ENCODE measurements at regions not wholly inside any gene's neighbourhood (a gene's known extent, or its start where the extent isn't known, plus 50 kb on each side); places are given as distances from the start of the nearest gene placed in this dataset.

DNA sequence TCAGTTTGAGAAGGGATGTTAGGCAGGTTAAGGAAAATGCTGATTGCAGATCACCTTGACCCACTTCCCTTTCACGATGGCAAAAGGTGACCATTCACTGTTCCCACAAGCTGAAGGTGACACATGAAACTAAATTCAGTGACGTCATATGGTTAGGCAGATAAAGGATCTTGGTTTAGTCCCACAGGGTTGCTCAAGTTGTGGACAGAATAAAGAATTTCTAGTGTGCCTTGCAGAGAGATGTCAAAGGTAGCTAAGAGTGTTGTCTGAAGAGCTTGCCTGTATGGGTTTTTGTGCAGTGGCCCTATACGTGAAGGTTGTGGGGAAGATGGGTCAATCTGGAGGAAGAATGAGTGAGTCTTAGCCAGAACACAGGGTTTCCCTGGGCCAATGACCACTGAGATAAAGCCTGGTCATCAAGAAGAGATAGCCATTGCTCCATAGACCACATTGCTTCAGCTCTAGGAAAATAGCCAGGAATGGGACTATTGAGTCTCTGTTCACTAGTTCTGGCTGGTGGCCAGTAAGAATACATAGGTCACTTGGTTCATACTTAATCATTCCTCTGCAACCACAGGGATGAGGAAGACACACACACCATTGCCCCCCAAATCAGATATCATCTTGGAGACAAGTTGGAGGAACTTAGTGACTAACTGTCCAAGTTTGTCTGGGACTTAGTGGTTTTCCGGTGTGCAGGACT, 148.5 kb upstream of the ATXN1 start:
- POLR2A ChIA-PET, result no interaction called here
- Histone ChIP-seq H3K4me1 (no peaks in the 10 kb centered on the region), H3K9me3 (peaks cover 3% of the 10 kb centered on the region; the same call in 1 of the 3 replicates), H3K27ac (no peak overlapping the region), H3K4me3 (no peak overlapping the region), H3K4me2 (no peak overlapping the region)
- DNase-seq (ENCODE audit: low read depth in 1 of 2, low spot score in 1 of 2), result no peak
- ATAC-seq, result no peak
- FAIRE-seq, result no peak
- TF ChIP-seq ZNF302 (CRISPR knock-in tag; IDR thresholded peaks at IDR 0.05) (no peak), EP300 (IDR thresholded peaks at IDR 0.05) (no peak), POLR2AphosphoS2 (conservative IDR thresholded peaks at IDR 0.05; ENCODE audit: low read length) (no peak), ZSCAN20 (CRISPR knock-in tag; IDR thresholded peaks at IDR 0.05) (no peak), JUNB (IDR thresholded peaks at IDR 0.05) (no peak), HOXB13 (CRISPR knock-in tag; IDR thresholded peaks at IDR 0.05; ENCODE audit: low read depth) (no peak), ESRRA (IDR thresholded peaks at IDR 0.05; ENCODE audit: borderline replicate concordance, low read length) (no peak), FOSB (CRISPR knock-in tag; IDR thresholded peaks at IDR 0.05) (no peak), HOXB5 (CRISPR knock-in tag; IDR thresholded peaks at IDR 0.05) (no peak), CEBPB (IDR thresholded peaks at IDR 0.05) (no peak), SREBF2 (IDR thresholded peaks at IDR 0.05) (no peak)
- TF ChIP-seq, protein P1, sequence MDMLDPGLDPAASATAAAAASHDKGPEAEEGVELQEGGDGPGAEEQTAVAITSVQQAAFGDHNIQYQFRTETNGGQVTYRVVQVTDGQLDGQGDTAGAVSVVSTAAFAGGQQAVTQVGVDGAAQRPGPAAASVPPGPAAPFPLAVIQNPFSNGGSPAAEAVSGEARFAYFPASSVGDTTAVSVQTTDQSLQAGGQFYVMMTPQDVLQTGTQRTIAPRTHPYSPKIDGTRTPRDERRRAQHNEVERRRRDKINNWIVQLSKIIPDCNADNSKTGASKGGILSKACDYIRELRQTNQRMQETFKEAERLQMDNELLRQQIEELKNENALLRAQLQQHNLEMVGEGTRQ (IDR thresholded peaks at IDR 0.05), result no peak
- TF ChIP-seq, protein P2, sequence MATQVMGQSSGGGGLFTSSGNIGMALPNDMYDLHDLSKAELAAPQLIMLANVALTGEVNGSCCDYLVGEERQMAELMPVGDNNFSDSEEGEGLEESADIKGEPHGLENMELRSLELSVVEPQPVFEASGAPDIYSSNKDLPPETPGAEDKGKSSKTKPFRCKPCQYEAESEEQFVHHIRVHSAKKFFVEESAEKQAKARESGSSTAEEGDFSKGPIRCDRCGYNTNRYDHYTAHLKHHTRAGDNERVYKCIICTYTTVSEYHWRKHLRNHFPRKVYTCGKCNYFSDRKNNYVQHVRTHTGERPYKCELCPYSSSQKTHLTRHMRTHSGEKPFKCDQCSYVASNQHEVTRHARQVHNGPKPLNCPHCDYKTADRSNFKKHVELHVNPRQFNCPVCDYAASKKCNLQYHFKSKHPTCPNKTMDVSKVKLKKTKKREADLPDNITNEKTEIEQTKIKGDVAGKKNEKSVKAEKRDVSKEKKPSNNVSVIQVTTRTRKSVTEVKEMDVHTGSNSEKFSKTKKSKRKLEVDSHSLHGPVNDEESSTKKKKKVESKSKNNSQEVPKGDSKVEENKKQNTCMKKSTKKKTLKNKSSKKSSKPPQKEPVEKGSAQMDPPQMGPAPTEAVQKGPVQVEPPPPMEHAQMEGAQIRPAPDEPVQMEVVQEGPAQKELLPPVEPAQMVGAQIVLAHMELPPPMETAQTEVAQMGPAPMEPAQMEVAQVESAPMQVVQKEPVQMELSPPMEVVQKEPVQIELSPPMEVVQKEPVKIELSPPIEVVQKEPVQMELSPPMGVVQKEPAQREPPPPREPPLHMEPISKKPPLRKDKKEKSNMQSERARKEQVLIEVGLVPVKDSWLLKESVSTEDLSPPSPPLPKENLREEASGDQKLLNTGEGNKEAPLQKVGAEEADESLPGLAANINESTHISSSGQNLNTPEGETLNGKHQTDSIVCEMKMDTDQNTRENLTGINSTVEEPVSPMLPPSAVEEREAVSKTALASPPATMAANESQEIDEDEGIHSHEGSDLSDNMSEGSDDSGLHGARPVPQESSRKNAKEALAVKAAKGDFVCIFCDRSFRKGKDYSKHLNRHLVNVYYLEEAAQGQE (IDR thresholded peaks at IDR 0.05), result no peak
- TF ChIP-seq, protein P3, sequence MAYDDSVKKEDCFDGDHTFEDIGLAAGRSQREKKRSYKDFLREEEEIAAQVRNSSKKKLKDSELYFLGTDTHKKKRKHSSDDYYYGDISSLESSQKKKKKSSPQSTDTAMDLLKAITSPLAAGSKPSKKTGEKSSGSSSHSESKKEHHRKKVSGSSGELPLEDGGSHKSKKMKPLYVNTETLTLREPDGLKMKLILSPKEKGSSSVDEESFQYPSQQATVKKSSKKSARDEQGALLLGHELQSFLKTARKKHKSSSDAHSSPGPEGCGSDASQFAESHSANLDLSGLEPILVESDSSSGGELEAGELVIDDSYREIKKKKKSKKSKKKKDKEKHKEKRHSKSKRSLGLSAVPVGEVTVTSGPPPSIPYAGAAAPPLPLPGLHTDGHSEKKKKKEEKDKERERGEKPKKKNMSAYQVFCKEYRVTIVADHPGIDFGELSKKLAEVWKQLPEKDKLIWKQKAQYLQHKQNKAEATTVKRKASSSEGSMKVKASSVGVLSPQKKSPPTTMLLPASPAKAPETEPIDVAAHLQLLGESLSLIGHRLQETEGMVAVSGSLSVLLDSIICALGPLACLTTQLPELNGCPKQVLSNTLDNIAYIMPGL (CRISPR knock-in tag; IDR thresholded peaks at IDR 0.05; ENCODE audit: borderline replicate concordance), result no peak
- CTCF ChIA-PET, result no interaction called here
- WGBS (ENCODE audit: missing lambda C conversion rate), result 57% methylated on average over 4 of the region's 4 CpGs

DNA sequence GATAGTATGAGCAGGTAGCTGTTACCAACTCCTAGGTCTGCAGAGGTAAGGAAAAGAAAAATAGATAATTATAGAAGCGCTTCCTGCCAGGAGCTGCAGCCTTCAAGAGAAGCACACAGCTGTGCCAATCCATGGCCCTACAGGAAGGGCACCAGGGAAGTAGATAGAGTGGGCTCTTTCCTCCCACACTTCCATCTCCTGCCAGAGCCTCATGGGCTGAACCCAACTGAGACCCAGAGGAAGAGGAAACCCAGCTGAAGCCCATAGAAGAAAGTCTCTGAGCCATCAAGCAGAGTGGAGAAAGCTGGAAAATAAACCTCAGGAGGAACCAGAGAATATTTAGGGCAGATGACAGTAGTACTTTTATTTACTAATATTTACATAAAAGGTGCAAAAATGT, 146.7 kb upstream of the ATXN1 start:
- CTCF ChIA-PET, result no interaction called here
- Histone ChIP-seq H3K4me1 (no peaks in the 10 kb centered on the region), H3K27ac (no peak overlapping the region), H3K9me3 (no peaks in the 10 kb centered on the region; the same call in 2 of the 3 replicates), H3K4me3 (no peak overlapping the region), H3K4me2 (no peak overlapping the region)
- POLR2A ChIA-PET, result no interaction called here
- WGBS (ENCODE audit: missing lambda C conversion rate), result 94% methylated on average over 1 of the region's 1 CpG
- FAIRE-seq (no peak), ATAC-seq (no peak), DNase-seq (ENCODE audit: low read depth in 1 of 2, low spot score in 1 of 2) (no peak)
- TF ChIP-seq FOSL2 (IDR thresholded peaks at IDR 0.05) (no peak), FOSL2 (CRISPR knock-in tag; IDR thresholded peaks at IDR 0.05) (no peak), RFX5 (IDR thresholded peaks at IDR 0.05) (no peak), ZC3H11A (IDR thresholded peaks at IDR 0.05) (no peak), HOXA7 (CRISPR knock-in tag; IDR thresholded peaks at IDR 0.05) (no peak), FOXS1 (CRISPR knock-in tag; IDR thresholded peaks at IDR 0.05) (no peak), ZNF302 (CRISPR knock-in tag; IDR thresholded peaks at IDR 0.05) (no peak), GATA3 (IDR thresholded peaks at IDR 0.05; ENCODE audit: borderline replicate concordance) (no peak), NPAS2 (CRISPR knock-in tag; IDR thresholded peaks at IDR 0.05; ENCODE audit: borderline replicate concordance) (no peak), RNF2 (IDR thresholded peaks at IDR 0.05; ENCODE audit: borderline replicate concordance, low read depth) (no peak), SREBF2 (IDR thresholded peaks at IDR 0.05) (no peak), CHD2 (IDR thresholded peaks at IDR 0.05; ENCODE audit: low read length, partially characterized antibody) (no peak), HOXB13 (CRISPR knock-in tag; IDR thresholded peaks at IDR 0.05; ENCODE audit: low read depth) (no peak), ZSCAN20 (CRISPR knock-in tag; IDR thresholded peaks at IDR 0.05) (no peak), EHMT2 (IDR thresholded peaks at IDR 0.05; ENCODE audit: low read depth) (no peak), EHF (CRISPR knock-in tag; IDR thresholded peaks at IDR 0.05) (no peak)
- TF ChIP-seq, protein P4, sequence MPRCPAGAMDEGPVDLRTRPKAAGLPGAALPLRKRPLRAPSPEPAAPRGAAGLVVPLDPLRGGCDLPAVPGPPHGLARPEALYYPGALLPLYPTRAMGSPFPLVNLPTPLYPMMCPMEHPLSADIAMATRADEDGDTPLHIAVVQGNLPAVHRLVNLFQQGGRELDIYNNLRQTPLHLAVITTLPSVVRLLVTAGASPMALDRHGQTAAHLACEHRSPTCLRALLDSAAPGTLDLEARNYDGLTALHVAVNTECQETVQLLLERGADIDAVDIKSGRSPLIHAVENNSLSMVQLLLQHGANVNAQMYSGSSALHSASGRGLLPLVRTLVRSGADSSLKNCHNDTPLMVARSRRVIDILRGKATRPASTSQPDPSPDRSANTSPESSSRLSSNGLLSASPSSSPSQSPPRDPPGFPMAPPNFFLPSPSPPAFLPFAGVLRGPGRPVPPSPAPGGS (IDR thresholded peaks at IDR 0.05), result no peak
- TF ChIP-seq, protein P5, sequence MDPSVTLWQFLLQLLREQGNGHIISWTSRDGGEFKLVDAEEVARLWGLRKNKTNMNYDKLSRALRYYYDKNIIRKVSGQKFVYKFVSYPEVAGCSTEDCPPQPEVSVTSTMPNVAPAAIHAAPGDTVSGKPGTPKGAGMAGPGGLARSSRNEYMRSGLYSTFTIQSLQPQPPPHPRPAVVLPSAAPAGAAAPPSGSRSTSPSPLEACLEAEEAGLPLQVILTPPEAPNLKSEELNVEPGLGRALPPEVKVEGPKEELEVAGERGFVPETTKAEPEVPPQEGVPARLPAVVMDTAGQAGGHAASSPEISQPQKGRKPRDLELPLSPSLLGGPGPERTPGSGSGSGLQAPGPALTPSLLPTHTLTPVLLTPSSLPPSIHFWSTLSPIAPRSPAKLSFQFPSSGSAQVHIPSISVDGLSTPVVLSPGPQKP (IDR thresholded peaks at IDR 0.05; ENCODE audit: low read depth, low read length), result no peak
- TF ChIP-seq, protein P6, sequence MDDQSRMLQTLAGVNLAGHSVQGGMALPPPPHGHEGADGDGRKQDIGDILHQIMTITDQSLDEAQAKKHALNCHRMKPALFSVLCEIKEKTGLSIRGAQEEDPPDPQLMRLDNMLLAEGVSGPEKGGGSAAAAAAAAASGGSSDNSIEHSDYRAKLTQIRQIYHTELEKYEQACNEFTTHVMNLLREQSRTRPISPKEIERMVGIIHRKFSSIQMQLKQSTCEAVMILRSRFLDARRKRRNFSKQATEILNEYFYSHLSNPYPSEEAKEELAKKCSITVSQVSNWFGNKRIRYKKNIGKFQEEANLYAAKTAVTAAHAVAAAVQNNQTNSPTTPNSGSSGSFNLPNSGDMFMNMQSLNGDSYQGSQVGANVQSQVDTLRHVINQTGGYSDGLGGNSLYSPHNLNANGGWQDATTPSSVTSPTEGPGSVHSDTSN (IDR thresholded peaks at IDR 0.05), result no peak
